ENCODE measurements at regions not wholly inside any gene's neighbourhood (a gene's known extent, or its start where the extent isn't known, plus 50 kb on each side); places are given as distances from the start of the nearest gene placed in this dataset.

GRCh38 chr21:32884062-32884461, 112.5 kb upstream of the PAXBP1 start:
- no peak for TF ChIP-seq CTCF (IDR thresholded peaks at IDR 0.05; ENCODE audit: unreplicated experiment)
- no peak overlapping the region for H3K27ac Mint-ChIP-seq
- H3K36me3 Mint-ChIP-seq, result no peaks in the 10 kb centered on the region
- H3K9me3 Mint-ChIP-seq, result no peaks in the 10 kb centered on the region
- H3K27me3 Mint-ChIP-seq (ENCODE audit: low read depth), result peaks cover 67% of the 10 kb centered on the region
- no peaks in the 10 kb centered on the region for H3K4me1 Mint-ChIP-seq
- no peak overlapping the region for H3K4me3 Mint-ChIP-seq
- no peak for DNase-seq (ENCODE audit: low spot score in 2 of 2, unreplicated experiment in 2 of 2)

GRCh38 chr21:32886339-32886738, 114.8 kb upstream of the PAXBP1 start:
- no peak for DNase-seq (ENCODE audit: low spot score in 2 of 2, unreplicated experiment in 2 of 2)

GRCh38 chr21:32887026-32887425, 115.5 kb upstream of the PAXBP1 start:
- Mint-ChIP-seq H3K36me3 (no peaks in the 10 kb centered on the region), H3K27ac (no peak overlapping the region), H3K9me3 (no peaks in the 10 kb centered on the region), H3K4me1 (no peaks in the 10 kb centered on the region), H3K27me3 (ENCODE audit: low read depth) (peaks cover 69% of the 10 kb centered on the region), H3K4me3 (no peak overlapping the region)
- DNase-seq (ENCODE audit: low spot score in 2 of 2, unreplicated experiment in 2 of 2), result no peak
- no peak for TF ChIP-seq CTCF (IDR thresholded peaks at IDR 0.05; ENCODE audit: unreplicated experiment)

More at GRCh38 chr21:32886339-32886738, 114.8 kb upstream of the PAXBP1 start:
- H3K27me3 Mint-ChIP-seq (ENCODE audit: low read depth), result peaks cover 71% of the 10 kb centered on the region
- H3K4me1 Mint-ChIP-seq, result no peaks in the 10 kb centered on the region
- no peaks in the 10 kb centered on the region for H3K36me3 Mint-ChIP-seq
- H3K9me3 Mint-ChIP-seq, result no peaks in the 10 kb centered on the region
- no peak overlapping the region for H3K27ac Mint-ChIP-seq
- TF ChIP-seq CTCF (IDR thresholded peaks at IDR 0.05; ENCODE audit: unreplicated experiment), result no peak
- H3K4me3 Mint-ChIP-seq, result no peak overlapping the region

- no peaks in the 10 kb centered on the region for H3K9me3 Mint-ChIP-seq
- H3K4me3 Mint-ChIP-seq, result no peak overlapping the region
- H3K4me1 Mint-ChIP-seq, result no peaks in the 10 kb centered on the region
- TF ChIP-seq CTCF (IDR thresholded peaks at IDR 0.05; ENCODE audit: unreplicated experiment), result no peak
- no peaks in the 10 kb centered on the region for H3K36me3 Mint-ChIP-seq
- no peak overlapping the region for H3K27ac Mint-ChIP-seq
- DNase-seq (ENCODE audit: low spot score in 2 of 2, unreplicated experiment in 2 of 2), result no peak
- peaks cover 73% of the 10 kb centered on the region for H3K27me3 Mint-ChIP-seq (ENCODE audit: low read depth)
Measured at GRCh38 chr21:32888971-32889370, 117.4 kb upstream of the PAXBP1 start.

- Mint-ChIP-seq H3K27me3 (ENCODE audit: low read depth) (peaks cover 77% of the 10 kb centered on the region), H3K36me3 (no peaks in the 10 kb centered on the region), H3K9me3 (no peaks in the 10 kb centered on the region), H3K27ac (no peak overlapping the region), H3K4me3 (no peak overlapping the region), H3K4me1 (no peaks in the 10 kb centered on the region)
- TF ChIP-seq CTCF (IDR thresholded peaks at IDR 0.05; ENCODE audit: unreplicated experiment), result no peak
- no peak for DNase-seq (ENCODE audit: low spot score in 2 of 2, unreplicated experiment in 2 of 2)
Measured at GRCh38 chr21:32889596-32889995, 118.0 kb upstream of the PAXBP1 start.

GRCh38 chr21:32894321-32894720, 122.8 kb upstream of the PAXBP1 start:
- DNase-seq (ENCODE audit: low spot score in 2 of 2, unreplicated experiment in 2 of 2), result no peak
- H3K9me3 Mint-ChIP-seq, result peaks cover 3% of the 10 kb centered on the region
- TF ChIP-seq CTCF (IDR thresholded peaks at IDR 0.05; ENCODE audit: unreplicated experiment), result no peak
- H3K27me3 Mint-ChIP-seq (ENCODE audit: low read depth), result peaks cover 76% of the 10 kb centered on the region
- H3K4me1 Mint-ChIP-seq, result no peaks in the 10 kb centered on the region
- H3K27ac Mint-ChIP-seq, result no peak overlapping the region
- no peaks in the 10 kb centered on the region for H3K36me3 Mint-ChIP-seq
- no peak overlapping the region for H3K4me3 Mint-ChIP-seq

All from mesothelial cell of epicardium (in vitro differentiated cells).